Fibroblast of gingiva (primary cell): ENCODE measurements at regions not wholly inside any gene's neighbourhood (a gene's known extent, or its start where the extent isn't known, plus 50 kb on each side); places are given as distances from the start of the nearest gene placed in this dataset.

Experiments used
- DNase-seq: peaks from one replicate; pipeline ENCODE4 v3.0.0-alpha.2; 2011; ENCODE audit warnings: low read depth

DNA sequence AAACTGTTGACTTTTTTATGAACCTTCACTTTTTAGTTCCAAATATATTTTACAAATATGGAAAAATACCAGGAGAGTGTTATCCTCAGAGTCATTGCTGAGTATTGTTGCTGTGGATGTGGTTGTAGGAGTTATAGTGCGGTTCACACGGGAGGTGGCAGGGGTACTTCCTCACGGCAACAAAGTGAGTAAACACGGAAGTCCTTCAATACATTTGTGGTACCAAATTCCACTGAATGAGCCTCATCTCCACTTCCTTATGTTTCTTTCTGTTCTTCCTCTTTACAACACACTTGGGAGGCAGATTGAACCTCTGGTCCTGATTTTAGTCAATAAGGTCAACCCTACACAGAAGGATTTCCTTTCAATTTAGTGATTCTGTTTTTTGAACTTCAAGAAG lies 371.8 kb downstream of the BTBD3 start:
- no peak for DNase-seq

DNA sequence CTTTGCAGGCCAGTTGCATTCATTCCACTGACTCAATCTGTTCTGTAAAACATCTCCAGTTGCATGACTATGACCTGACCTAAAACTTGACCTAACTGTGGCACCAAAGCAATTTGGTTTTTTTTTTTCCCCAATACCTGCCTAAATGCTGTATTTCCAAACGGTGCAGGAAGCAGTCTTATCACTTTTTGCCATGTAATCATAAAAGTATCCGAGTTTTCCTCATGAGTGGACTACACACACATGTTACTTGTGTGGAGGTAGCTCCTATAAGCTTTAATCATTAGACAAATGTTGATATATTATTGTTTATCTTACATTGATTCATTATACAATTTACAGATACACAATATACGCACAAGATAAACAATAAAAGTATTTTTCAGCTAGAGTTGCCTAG lies 373.7 kb downstream of the BTBD3 start:
- DNase-seq: no peak

DNA sequence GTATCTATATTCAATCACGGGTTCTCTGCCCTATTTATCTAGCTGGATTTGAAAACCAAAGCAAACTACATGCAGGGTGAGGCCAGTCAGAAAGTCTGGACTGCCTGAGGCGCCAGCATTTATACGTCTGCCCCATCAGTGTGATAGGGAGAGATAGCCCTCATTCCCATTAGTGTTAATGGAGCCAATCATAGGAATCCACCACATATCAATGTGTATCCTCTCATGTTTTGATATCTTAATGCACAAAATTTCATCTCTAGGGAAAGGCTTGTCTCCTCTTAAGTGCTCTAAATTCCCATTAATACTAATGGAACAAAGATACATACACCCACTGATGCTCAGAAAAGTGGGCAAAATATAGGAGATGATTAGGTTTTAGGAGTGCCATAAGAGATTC lies 376.2 kb downstream of the BTBD3 start:
- DNase-seq: no peak

DNA sequence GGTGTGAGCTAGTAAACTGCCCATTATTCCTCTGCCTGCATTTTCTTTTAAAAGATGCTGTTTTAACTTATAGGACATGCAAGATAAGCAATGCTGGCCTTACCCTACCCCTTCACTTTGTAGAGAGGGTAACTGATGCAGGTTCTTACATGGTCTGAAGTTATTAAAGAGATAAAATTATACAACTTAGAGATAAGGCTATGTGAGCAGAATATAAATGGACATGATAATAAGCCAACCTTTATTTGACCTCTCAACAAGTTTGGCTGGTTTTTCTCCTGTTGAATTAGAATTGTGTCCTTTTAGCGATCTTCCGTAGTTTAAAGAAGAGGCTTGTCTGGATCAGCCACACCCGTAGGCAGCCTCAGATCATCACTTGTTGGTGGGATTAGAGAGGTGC lies 377.0 kb downstream of the BTBD3 start:
- DNase-seq: no peak

DNA sequence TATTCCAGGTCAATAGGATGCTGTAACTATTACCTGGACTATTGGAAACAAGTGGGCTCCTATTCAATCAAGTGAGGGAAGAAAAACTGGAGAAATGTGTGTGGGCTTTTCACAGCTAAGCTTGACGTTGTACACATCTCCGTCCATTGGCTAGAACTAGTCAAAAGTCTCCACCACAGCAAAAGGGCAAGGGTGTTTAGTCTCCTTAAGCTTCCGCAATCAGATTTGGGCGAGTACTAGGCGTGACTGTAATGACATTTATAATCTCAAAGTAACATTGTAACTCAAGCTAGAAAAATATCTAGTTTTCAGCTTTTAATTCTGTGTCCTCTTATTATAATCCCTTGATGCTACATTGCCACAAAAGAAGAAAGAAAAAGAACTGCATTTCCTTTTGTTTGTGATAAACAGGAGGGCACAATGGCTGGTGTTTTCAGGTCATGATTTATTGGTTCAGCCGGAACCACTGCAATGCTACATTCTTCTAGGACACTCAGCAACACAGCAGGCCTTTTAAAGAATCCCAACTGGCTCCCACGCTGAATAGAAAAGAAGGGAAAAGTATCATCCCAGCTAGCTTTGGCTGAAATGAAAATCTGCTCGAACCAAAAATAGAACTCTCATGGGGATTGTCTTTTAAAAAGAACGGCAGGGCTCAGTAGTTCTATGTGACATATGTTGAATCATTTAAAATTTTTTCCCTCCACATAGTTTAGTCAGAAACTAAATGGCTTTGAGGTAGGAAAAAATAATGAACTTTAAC lies 387.7 kb downstream of the BTBD3 start:
- no peak for DNase-seq

DNA sequence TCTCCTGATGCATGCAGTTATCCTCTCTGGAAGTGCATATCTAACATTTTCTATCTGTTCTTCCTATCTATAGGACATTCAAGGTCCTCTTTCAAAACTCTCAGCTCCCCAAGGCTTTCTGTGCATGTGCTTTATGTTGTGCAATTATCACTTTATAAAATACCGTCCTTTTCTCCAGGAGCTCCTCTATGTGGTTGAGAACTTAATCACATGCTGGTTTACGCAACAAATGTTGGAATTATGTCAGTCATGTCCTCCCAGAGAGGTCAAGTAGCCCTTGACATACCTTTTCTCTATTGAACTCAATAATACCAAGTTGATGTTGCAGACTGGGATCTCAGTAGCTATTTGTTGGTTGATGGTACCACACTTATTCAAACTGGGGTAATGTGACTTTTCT lies 388.4 kb downstream of the BTBD3 start:
- no peak for DNase-seq

DNA sequence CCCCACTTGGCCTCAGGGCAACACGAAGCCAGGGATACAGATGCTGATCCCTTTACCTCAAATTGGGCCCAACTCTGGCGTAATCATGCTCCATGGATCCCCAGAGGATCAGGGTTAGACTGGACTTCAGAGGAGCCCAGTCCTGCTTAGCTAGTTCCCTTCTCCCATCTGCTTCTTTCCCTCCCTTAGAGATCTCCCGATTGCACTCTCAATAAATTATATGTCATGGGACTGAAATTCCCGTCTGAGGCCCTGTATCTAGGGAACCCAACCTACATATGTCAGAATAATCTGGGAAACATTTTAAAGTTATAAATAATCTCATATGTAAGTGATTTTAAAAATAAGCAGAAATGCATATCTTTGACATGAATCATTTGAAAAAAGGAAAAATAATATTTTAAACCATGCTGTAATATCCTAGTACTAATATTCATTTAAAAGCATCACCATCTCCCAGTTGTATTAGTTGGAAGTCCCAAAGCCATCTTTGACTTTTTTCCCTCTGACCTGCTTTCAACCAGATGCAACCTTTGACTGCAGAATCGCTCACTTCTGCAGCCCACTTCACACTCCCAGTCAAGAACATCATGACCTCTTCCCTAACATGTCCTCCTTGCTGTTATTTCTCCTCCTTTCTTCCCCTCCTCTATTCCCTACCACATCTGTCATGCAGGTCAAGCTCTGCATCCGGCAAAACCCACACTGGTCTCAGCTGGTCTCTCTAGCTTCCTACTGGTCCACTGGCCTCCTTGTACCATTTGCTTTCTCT lies 393.6 kb downstream of the BTBD3 start:
- no peak for DNase-seq

DNA sequence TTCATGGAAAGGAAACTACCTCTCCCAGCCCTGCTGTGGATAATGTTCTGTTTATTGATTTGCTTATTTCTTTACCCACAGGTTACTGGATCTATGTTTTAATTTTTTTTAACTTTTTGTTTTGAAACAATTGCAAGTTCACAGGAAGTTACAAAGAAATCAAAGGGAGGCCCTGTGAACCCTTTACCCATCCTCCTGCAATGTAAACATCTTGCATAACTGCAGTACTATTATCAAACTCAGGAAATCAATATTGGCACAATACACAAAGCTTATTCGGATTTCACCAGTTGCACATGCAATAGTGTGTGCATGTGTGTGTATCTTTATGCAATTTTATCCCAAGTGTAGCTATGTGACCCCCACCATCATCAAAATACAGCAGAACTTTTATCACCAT lies 398.0 kb downstream of the BTBD3 start:
- DNase-seq: no peak

DNA sequence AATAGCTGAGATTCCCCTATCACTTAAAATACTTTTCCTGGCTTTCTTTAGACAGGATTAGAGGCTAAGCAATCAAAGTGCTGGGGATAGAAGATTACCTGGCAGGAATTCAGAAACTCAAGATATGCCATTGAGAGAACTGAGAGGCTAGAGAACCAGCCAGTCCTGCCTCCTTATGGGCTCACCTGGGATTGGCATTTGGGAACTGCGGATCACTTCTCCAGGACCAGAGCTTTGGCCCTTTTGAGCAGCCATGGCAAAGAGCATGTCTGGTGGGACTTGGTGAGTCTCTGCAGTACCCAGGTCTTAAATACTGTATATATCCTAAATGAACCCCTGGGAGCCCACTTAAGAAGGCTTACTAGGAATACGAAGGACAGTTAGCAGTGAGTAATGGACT lies 399.1 kb downstream of the BTBD3 start:
- DNase-seq: no peak

DNA sequence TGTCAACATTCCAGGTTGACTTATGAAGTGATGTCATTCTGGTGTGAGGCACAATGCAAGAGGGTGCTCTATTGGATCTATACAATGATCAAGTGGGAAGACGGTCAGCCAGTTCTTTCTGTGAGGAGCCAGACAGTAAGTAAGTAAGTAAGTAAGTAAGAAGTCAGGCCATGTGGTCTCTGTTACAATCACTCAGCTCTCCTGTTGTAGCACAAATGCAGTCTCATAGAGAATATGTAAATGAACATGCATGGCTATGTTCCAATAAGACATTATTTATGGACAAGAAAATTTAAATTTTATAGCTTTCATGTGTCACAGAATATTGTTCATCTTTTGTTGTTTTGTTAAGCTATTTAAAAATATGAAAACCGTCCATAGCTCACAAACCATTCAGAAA lies 399.7 kb downstream of the BTBD3 start:
- no peak for DNase-seq

DNA sequence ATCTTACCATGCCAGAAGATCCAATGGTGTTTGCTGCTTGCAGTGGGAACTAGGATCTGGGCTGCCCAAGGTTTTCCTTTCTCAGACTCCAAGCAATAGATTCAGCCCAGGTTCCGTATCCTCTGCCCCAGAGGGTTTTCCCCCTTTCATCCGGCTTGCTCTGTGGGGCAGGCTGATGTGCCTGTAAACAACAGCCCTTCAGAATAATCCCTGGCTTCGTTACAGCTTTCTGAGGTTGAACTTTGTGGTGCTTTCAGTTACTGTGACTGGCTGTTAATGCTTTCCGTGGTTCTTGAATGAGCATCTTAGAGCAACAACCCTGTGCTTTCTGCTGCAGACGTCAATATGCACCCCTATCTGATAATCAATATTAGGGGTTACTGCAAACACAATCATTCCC lies 400.4 kb downstream of the BTBD3 start:
- no peak for DNase-seq

DNA sequence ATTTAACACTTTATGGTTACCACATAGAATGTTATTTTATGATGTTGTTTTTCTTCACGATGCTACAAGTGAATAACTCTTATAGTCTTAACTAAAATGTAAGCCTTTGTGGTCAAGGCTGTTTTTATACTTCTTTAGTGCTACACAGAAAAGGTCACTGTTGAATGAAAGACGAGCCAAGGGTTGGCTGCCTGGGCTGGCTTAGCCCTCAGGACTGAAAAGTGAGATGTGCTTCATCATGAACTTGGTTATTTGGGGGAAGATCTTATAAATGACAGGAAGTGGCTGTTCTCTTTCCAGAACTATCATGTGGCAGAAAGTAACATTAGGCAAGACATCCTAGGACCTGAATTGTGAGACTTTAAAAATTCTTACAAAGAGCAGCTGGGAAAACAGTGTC lies 404.0 kb downstream of the BTBD3 start:
- DNase-seq: no peak

DNA sequence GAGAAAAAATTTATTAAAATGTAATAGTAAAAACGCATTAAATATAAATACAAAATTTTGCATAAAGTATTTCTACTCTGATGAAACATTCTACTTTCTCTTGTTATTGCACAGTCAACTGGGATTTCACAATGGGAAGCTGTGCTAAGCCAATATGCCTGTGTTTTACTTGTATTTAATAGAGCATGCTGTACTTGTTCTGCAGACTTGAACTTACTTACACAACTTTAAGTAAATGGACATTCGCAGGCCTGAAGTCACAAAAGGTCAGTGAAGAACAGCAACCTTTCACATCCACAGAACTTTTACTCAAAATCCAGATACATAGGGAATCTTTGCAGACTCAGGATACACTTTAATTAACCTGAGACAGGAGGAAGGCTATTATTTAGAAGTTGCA lies 409.5 kb downstream of the BTBD3 start:
- no peak for DNase-seq

DNA sequence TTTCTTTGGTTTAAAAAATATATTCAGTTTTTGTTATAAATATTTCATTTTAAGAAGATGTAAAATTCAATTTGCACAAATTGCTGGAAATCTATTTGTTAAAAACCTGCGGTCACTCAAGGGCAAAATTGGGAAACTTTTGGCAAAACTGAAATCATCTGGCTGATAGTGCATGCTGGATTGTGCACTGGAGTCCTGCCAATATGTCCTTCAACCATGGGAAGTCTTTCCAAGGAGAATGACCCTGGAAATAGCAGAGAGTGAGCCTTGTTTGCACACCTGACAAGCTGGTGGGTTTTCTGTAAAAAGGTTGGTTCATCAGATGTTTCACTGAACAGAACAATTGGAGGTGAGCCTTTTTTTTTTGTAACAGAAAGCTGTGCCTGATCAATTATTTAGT lies 413.5 kb downstream of the BTBD3 start:
- no peak for DNase-seq

DNA sequence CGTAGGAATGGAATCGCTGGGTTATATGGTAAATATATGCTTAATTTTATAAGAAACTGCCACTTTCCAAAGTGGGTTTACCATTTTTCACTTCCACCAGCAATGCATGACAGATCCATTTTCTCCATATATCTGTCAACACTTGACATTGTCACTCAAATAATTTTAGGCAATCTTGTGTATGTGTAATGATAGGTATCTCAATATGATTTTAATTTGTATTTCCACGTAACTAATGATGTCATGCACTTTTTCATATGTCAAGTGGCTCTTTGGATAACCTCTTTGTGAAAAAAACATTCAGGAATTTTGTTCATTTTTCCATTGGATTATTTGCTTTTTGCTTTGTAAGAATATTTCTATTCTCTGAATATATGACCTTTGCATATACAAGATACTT lies 419.9 kb downstream of the BTBD3 start:
- DNase-seq: no peak

DNA sequence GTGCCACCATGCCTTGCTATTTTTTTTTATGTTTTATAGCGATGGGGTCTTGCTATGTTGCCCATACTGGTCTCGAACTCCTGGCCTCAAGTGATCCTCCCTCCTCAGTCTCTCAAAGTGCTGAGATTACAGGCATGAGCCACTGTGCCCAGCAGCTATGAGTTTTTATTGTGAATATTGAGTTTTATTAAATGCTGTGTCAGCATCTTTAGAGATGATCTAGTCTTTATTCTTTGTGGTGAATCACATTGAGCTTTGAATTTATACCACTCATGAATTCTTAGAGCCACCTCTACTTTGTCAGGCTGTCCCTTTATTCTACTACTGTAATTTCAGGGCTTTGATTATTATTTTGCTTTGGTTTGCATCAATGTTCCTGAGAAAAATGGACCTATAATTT lies 428.3 kb downstream of the BTBD3 start:
- DNase-seq: no peak

DNA sequence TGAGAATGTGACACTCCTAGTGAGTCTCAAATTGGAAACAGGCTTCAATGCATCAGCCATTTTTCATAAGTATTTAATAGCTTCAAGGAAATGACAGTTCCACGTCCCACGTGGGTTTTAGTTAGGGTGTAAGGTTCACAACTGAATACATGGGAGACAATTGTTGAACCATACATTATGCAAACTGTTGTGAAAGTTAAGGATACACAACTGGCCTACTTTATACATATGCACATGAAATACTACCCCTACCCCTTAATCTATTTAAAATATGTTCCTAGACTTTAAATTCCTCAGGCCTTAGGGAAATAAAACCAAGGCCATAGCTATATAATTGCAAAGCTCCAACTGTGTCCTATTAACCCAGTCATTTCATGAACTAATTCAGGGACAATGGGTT lies 436.1 kb downstream of the BTBD3 start:
- no peak for DNase-seq

DNA sequence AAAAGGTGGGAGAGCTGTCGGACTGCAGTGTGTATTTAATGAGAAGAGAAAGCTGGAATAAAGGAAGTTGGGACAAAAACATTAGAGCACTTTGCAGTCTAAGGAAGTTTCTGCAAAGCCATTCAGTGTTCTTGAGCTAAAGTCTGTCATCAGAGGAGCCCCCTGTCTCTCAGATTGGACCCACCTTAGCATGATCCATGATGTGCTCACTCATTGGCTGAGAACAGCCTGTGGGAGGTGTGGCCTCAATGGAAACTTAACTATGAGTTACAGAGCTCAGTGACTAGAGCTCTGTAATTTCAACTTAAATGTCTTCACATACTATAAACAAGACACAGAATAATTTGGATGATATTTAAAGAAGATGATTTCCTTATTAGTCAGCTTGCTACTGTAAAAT lies 437.0 kb downstream of the BTBD3 start:
- no peak for DNase-seq

DNA sequence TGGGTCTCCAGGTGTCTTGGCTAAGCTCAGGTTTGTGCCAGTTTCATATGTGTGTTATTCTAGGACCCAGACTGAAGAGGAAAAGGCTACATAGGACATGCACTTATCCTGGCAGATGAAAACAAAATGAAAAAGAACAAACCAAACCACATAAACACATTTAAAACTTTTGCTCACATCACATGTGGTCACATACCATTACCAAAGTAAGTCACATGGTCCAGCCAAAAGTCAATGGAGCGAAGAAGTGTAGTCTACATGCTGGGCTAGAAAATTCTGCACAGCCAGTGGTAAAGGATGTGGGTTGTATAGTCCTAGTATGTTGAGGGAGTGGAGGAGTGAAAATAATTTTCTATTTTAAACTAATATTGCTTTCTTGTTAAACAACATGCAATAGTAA lies 437.5 kb downstream of the BTBD3 start:
- DNase-seq: no peak

DNA sequence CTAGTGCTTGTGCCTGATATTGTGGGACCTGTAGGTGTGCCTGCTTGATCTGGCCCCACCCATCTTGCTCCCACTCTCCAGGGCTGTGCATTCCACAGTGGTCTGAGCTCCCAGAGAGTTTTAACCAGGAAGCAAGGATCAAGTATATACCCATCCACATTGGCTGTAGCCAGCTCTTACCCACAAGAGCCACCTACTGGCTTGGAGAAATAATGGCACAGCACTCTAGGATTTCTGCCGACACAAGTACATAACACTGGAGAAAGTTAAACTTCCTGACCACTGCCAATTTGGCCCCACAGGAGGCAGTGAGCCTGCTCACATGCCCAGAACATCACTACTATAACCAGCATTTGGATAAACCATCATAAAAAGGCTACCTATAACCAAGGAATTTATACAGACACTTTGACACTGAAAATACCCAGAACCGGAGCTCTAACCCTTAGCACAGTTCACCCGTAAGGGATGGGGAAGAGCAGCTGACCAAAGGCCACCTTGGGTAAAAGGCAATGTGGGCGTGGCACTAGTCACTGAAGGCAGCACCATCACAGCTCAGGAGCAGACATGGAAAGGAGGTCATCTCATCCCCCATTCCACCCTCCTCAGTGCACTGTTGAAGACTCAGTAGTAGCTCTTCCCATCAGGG lies 440.4 kb downstream of the BTBD3 start:
- no peak for DNase-seq

DNA sequence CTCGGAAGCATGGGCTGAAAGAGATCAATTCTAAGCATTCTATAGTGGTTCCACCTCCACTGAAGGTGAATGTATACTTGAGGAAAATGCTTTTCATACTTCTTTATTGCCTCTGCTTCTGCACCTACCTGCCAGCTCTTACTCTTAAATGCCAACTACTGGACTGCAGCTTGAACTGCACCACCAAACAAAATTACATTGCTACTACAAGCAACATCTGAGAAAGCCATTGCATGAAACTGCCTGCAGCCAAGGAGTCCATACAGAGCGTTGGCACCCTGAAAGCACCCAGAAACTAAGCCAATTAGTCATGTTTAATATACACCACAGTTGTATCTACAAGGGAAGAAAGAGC lies 440.9 kb downstream of the BTBD3 start:
- DNase-seq: no peak

DNA sequence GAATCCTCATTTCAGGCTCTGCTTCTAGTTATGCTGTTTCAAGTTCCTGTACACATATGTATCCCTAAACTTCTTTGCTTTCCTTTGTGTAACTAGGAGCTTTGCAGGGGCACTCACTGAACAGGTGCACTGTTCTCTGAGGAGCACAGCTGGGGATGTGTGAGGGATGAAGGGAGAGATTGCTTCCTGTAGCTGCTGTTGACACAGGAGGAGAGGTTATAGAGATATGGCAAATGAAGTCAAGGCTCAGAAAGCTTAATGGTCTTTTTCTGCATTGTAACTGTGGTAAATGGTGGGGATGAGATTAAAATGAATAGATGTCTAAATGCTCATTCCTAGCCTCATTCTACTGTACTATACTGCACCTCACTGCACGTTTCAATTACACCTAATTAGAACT lies 454.3 kb downstream of the BTBD3 start:
- DNase-seq: no peak

DNA sequence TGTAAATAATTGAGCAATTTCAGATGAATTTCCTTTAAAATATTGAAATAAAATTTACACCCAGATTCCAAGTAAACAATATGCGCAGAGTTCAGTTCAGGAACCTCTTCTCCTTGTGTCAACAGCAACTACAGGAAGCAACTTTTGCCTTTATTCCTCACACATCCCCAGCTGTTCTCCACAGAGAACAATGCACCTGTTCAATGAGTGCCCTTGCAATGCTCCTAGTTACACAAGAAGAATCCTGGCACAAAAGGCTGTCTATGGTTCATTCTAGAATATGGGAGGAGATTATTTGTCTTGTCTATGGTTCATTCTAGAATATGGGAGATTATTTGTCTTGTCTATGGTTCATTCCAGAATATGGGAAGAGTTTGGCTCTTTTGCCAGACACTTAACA lies 454.9 kb downstream of the BTBD3 start:
- no peak for DNase-seq

DNA sequence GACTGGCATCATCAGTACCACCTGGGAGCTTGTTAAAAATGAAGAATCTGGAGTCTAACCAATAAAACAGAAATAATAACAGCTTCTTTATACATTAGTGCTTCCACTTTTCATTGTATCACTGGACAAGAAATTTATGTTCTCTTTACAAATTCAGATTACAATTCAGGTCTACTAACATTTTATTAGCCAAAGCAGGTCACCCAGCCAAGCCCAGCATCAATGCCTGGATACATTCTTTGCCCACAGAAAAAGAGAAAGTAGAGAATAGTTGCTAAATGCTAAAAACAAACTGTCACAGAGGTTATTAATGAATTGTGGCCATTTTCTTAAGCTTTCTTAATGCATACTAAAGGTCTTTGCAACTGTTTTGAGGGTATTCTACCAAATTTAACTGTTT lies 458.3 kb downstream of the BTBD3 start:
- no peak for DNase-seq
